ENCODE measurements at regions not wholly inside any gene's neighbourhood (a gene's known extent, or its start where the extent isn't known, plus 50 kb on each side); places are given as distances from the start of the nearest gene placed in this dataset.

GRCh38 chr12:11963841-11964471 is 106.8 kb upstream of the BCL2L14 start:
- H3K36me3 ChIP-seq, result no peaks in the 10 kb centered on the region
- DNase-seq, result no peak
- no peaks in the 10 kb centered on the region for H3K9me3 ChIP-seq
- no peaks in the 10 kb centered on the region for H3K4me1 ChIP-seq
- H3K27me3 ChIP-seq, result no peaks in the 10 kb centered on the region
- H3K4me3 ChIP-seq (ENCODE audit: low read depth, low read length), result no peak overlapping the region
- TF ChIP-seq, protein P1, sequence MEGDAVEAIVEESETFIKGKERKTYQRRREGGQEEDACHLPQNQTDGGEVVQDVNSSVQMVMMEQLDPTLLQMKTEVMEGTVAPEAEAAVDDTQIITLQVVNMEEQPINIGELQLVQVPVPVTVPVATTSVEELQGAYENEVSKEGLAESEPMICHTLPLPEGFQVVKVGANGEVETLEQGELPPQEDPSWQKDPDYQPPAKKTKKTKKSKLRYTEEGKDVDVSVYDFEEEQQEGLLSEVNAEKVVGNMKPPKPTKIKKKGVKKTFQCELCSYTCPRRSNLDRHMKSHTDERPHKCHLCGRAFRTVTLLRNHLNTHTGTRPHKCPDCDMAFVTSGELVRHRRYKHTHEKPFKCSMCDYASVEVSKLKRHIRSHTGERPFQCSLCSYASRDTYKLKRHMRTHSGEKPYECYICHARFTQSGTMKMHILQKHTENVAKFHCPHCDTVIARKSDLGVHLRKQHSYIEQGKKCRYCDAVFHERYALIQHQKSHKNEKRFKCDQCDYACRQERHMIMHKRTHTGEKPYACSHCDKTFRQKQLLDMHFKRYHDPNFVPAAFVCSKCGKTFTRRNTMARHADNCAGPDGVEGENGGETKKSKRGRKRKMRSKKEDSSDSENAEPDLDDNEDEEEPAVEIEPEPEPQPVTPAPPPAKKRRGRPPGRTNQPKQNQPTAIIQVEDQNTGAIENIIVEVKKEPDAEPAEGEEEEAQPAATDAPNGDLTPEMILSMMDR (IDR thresholded peaks at IDR 0.05; ENCODE audit: low read depth, low read length), result no peak

DNA sequence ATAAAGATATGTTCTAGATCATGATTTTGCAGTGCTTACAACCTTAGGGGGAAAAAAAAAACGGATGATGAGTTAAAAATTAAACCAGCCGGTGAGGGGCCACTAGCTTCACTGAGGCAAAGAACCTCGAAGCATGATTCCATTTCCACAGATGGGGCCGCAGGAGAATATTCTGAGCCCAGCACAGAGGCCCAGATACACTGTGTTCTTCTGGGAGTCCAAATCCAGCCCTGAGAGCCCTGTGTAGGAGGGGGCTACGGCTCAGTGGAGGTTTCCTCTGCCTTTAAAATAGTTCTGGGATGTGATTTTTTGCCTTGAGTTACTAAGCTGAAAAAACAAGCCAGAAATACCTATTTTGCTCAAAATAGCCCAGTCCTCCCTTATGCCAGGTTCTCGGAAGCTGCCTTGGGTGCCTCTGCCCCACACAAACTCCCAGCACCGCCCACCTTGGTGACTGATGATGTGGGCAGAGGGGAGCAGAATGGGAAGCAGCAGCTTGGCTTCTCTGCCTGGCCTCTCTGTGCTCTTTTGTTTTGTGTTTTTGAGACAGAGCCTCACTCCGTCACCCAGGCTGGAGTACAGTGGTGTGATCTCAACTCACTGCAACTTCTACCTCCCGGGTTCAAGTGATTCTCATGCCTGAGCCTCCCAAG is 105.4 kb upstream of the BCL2L14 start:
- Histone ChIP-seq H3K4me3 (ENCODE audit: low read depth, low read length) (no peak overlapping the region), H3K27me3 (no peaks in the 10 kb centered on the region), H3K4me1 (no peaks in the 10 kb centered on the region), H3K36me3 (no peaks in the 10 kb centered on the region), H3K9me3 (no peaks in the 10 kb centered on the region)
- TF ChIP-seq, protein P1 (IDR thresholded peaks at IDR 0.05; ENCODE audit: low read depth, low read length), result no peak
- DNase-seq, result no peak

DNA sequence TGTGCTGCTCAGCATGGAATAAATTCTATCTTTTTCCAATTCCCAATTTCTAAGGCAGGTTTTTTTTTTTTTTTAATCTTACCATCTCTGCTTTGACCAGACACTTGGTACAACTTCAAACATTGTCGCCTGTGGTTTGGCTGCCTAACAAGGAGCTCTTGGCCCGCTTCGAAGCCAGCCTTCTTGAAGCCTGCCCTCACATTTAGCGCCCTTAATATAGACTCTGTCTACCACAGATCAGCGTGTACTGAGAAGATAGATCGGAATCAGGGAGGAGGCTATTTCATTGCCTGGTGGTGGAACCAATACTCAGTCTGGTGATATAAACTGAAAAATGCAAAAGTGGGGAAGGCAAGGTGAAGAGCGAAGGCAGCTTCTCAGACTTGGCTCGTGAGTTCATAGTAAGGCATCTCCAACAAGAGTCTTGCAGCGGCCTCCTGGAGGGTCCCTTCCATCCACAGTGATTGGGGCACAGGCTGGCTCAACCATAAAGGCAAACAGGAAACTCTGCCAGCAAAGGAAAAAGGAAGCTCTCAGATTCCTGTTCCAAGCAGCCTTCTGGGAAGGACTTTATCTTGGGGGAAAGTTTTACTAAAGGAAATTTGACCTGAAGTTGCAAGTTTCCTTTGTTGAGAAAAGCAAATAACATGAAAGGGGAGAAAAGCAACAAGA is 103.2 kb upstream of the BCL2L14 start:
- TF ChIP-seq, protein P1 (IDR thresholded peaks at IDR 0.05; ENCODE audit: low read depth, low read length), result no peak
- no peak for DNase-seq
- Histone ChIP-seq H3K27me3 (no peaks in the 10 kb centered on the region), H3K4me3 (ENCODE audit: low read depth, low read length) (no peak overlapping the region), H3K4me1 (no peaks in the 10 kb centered on the region), H3K36me3 (no peaks in the 10 kb centered on the region), H3K9me3 (no peaks in the 10 kb centered on the region)

GRCh38 chr12:11968048-11968383 is 102.7 kb upstream of the BCL2L14 start:
- TF ChIP-seq, protein P1 (IDR thresholded peaks at IDR 0.05; ENCODE audit: low read depth, low read length), result no peak
- DNase-seq, result no peak
- H3K9me3 ChIP-seq, result no peaks in the 10 kb centered on the region
- no peaks in the 10 kb centered on the region for H3K27me3 ChIP-seq
- no peak overlapping the region for H3K4me3 ChIP-seq (ENCODE audit: low read depth, low read length)
- no peaks in the 10 kb centered on the region for H3K4me1 ChIP-seq
- H3K36me3 ChIP-seq, result no peaks in the 10 kb centered on the region

DNA sequence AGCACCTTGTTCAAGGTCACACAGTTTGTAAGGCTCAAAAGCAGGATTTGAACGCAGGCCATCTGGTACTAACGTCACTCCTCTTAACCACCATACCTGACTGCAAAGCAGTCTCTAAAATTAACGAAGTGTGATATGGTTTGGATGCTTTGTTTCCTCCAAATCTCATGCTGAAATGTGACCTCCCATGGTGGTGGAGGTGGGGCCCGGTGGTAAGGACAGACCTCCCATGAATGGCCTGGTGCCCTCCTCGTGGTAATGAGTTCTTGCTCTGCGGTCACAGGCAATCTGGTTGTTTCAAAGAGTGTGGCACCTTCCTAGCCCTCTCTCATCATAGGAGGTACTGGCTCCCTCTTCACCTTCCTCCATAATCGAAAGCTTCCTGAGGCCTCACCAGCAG is 102.2 kb upstream of the BCL2L14 start:
- H3K36me3 ChIP-seq, result no peaks in the 10 kb centered on the region
- no peaks in the 10 kb centered on the region for H3K27me3 ChIP-seq
- no peak overlapping the region for H3K4me3 ChIP-seq (ENCODE audit: low read depth, low read length)
- no peaks in the 10 kb centered on the region for H3K9me3 ChIP-seq
- no peaks in the 10 kb centered on the region for H3K4me1 ChIP-seq
- TF ChIP-seq, protein P1 (IDR thresholded peaks at IDR 0.05; ENCODE audit: low read depth, low read length), result no peak
- no peak for DNase-seq
